NCI-H510A (cell line): ENCODE measurements at regions not wholly inside any gene's neighbourhood (a gene's known extent, or its start where the extent isn't known, plus 50 kb on each side); places are given as distances from the start of the nearest gene placed in this dataset.
"Not testable (repeated sequence)": the region's sequence is repeated elsewhere in the genome, so short reads cannot be mapped to it uniquely, and the experiment has no call there.

Source experiments
- DNase-seq: peaks from one replicate; lab custom pipeline; 2025; lab: John Stamatoyannopoulos, UW

DNA sequence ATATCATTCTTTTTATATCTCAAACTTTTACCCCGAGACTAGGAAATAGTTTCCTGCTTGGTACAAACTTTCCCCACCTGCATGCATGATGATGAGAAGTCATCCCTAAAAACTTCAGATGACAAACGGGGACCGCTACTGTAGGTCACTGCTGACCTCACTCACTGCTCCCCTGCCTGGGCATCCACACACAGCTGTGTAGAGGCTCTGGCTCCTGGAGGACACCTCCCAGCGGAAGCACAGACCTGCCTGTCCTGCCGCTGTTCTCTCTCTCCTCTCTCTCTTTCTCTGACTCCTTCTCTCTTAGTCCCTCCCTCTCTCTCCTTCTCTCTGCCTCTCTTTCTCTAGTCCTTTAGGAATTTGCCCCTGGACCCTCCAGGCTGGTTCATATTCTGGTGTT is 202.9 kb upstream of the PITRM1 start:
- DNase-seq: no peak

DNA sequence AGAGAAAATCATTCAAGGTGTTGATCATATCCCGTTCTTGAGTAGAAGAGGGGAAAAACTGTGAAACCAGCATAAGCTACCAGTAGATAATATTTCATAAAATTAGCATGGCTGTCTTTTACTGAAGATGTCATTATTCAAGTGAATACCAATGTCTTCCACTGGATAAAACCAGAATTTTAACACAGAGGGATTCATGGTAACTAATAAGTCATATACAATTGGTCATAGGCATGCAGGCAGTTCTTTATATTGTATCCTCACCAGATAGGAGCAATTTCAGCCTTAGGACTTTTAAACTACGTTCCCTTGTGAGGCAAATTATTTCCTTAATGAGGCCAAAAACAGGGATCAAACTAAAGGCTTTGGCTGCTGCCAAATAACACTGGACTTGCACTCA is 202.3 kb upstream of the PITRM1 start:
- no peak for DNase-seq

DNA sequence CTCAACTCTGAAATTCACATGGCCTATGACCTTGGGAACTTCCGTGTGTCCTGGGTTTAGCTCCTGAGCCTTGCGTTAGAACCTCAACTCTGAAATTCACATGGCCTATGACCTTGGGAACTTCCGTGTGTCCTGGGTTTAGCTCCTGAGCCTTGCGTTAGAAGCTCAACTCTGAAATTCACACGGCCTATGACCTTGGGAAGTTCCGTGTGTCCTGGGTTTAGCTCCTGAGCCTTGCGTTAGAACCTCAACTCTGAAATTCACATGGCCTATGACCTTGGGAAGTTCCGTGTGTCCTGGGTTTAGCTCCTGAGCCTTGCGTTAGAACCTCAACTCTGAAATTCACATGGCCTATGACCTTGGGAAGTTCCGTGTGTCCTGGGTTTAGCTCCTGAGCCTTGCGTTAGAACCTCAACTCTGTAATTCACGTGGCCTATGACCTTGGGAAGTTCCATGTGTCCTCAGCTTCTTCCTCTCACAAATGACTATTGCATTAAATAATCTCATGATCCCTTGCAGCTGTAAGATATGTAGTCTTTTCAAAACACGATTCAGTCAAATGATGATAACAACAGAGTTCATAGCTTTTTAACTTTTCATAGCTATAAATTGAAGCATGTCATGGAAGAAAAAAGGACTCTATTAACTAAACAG is 200.9 kb upstream of the PITRM1 start:
- DNase-seq: not testable (repeated sequence)

DNA sequence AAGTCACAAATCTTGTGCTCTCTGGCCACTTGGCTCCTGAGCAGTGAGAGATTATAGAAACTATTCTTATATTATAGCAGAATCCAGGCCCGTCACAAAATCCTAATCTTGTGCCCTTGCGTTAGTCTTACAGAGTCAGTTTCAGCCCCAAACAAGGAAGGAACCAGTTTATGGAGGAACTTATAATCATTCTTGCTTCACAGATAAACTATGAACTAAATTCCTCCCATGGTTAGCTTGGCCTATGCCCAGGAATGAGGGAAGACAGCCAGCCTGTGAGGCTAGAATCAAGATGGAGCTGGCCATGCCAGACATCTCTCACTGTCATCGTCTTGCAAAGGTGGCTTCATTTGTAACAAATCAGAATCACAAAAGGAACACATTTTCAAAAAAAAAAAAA is 199.7 kb upstream of the PITRM1 start:
- no peak for DNase-seq

DNA sequence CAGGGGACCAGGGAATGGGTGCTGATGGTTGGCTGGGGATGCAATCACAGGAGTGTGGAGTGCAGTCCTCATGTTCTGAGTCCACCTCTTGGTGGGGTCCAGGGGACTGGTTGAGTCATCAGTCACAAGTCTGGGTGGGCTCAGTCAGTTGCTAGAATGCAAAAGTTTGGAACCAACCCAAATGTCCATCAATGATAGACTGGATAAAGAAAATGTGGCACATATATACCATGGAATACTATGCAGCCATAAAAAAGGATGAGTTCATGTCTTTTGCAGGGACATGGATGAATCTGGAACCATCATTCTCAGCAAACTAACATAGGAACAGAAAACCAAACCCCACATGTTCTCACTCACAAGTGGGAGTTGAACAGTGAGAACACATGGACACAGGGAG is 199.0 kb upstream of the PITRM1 start:
- DNase-seq: not testable (repeated sequence)

DNA sequence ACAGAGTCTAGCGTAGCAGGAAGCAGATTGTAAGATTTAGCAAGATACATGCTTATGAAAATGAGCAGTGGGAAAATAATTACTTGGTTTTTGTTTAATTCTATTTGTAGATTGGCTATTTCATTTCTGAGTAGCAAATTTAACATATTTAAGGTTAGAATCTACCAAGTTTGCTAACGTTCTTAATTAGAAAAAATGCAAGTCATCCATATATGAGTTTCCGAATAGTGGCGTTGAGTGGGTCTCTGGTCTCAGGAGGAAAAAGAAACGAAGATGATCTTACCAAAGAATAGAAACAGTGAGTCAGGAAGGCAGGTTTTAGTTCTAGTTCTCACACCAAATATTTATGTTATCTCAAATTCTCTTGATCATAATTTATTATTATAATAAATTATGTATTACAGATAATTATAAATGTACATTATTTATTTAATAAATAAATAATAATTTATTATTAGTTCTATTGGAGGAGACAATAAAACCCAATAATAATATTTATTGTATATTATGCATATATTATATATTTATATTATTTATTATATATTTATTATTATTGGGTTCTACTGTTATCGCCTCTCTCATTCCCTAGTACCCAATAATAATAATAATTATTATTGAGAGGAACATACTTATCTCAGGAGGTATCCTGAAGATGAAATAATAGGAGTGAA is 194.3 kb upstream of the PITRM1 start:
- DNase-seq: no peak

DNA sequence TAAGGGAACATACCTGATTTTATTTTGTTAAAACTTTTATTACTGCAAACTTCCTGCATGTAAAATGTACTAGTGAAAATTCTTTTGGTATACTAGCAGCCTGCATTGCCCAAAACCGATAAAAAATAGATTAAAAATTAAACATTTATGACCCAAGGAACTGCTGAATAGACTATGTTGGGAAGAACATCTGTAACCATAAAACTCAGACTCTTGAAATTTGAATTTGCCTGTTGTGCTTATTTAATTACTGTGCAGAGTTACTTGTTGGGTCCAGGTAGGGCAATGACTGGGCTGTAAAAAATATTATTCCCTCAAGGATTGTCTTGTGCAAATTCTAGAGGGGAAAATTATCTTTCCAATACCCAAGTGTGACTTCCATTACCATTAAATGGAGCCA is 193.5 kb upstream of the PITRM1 start:
- DNase-seq: no peak

DNA sequence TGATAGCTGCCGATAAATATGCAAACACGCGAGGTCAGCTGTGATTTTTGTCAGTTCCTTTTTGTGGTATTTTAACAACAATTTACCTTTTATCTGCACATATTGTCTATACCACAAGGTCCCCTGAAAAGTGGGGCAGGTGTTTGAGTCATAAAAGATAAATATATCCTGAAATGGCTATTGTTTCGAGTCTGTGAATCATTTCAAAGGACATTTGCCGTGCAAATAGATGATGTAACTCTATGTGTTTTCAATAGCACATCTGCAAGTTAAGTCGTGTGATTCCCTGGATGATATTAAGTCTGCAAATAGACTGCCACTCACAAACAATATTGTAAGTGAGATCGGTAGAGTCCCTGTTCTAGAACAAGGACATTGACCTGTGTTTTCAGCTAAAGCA is 193.0 kb upstream of the PITRM1 start:
- no peak for DNase-seq

DNA sequence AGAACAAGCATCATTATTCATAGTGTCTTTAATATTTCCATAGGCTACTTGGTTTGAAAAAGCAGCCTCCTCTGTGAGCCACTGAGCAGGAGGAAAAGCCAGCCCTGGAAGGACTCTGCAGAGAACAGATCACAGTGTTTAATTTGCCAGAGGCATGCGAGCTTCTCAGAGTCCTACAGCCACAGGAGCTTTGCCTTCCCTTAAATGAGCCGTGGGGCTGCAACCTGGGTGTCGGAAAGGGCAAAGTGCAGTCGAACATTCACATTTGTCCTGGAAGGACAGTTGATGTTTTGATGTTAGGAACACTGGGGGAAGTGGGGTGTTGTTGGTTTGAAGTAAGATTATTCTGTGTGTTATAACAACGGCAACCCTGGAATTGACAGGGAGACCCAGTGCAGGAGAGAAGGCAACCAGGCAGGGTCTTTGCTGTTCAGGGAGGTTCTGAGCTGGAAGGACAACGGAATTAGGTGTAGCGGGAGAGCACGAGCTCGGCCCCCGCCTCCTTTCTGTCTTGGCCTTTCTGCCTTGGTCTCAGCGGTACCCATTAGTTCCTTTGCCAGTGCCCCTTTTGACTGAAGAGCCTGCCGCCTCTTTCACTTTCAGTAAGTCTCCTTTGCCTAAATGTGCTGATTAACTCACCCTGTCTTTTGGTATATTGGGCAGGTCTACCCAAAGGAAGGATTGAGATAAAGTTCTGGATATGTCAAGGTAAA is 192.3 kb upstream of the PITRM1 start:
- no peak for DNase-seq

DNA sequence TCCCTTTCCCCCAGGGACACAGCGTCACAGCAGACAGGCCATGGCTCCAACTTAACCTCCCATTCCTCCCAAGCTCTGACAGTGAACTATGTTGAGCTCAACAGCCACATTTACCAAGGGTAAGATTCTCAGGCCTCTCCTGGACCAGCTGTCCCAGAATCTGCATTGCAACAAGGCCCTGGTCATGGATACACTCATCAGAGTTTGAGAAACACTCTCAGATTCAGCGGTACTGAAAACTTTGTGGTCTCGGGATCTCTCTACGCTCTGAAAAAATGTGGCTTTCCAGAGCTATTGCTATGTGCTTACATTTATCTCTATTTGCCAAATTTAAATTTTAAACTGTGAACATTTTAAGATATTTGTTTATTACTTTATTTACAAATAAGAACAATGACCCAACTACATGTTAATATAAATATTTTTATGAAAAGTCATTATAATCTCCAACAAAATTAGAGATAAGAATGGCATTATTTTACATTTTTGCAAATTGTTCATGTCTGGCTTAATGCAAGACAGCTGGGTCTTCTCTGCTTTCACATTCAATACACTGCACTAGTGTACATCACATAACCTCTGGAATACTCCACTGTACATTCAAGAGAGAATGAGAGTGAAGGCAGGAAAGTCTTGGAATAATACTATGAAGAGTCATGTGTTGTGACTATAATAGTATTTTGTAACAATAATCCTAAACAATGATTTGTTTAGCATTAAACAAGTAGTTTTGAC is 190.9 kb upstream of the PITRM1 start:
- DNase-seq: no peak

DNA sequence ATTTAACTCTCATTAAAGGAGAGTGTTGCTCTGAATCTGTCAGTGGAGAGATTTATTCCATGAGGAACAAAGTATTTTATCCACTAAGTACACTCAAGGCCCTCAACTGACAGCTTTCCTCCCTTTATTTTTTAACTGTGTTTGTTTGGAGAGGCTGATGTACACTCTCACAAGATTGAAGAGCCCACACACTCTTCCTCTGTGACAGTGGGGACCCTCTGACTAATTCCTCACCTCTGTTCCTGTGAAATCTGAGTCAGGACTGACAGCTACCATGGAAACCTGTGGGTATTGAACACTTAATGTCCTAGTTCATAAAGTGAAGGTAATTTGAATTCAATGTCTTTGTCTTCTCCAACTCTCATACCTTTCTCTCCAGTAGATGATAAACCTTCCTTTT is 189.8 kb upstream of the PITRM1 start:
- no peak for DNase-seq

DNA sequence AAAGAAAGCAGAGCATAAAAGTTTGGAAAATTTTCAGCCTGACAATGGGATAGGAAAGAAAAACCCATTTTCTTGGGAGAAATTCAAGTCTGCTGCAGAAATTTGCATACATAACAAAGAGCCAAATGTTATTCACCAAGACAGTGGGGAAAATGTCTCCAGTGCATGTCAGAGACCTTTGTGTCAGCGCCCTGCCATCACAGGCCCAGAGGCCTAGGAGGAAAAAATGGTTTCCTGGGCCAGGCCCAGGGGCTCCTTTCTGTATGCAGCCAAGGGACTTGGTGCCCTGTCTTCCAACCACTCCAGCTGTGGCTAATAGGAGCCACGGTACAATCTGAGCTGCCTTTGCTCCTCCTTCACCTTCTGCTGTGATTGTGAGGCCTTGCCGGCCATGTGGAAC is 189.1 kb upstream of the PITRM1 start:
- no peak for DNase-seq

DNA sequence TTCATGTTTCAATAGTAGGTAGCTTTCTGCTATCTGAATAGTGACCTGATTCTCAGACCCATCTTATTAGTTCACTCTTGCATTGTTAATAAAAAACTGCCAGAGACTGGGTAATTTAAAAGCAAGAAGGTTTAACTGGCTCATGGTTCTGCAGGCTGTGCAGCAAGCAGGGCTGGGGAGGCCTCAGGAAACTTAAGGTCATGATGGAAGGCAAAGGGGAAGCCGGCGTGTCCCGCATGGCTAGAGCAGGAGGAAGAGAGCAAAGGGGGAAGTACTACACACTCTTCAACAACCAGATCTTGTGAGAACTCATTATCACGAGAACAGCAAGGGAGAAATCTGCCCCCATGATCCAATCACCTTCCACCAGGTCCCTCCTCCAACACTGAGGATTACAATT is 185.2 kb upstream of the PITRM1 start:
- no peak for DNase-seq

DNA sequence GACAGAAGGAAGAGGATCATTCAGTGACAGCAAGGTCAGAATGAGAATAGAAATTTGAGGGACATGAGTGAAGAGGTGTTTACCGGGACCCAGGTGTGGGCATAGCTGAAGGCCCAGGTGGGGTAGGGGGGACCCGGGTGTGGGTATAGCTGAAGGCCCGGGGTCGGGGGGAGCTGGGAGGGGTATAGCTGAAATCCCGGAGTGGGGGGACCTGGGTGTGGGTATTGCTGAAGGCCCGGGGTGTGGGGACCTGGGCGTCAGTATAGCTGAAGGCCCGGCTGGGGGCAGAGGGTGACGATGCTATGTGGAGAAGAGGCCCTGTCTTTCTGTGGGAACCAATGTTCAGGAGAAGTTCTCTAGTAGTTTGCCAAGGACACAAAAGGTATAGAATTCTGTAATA is 183.0 kb upstream of the PITRM1 start:
- no peak for DNase-seq

DNA sequence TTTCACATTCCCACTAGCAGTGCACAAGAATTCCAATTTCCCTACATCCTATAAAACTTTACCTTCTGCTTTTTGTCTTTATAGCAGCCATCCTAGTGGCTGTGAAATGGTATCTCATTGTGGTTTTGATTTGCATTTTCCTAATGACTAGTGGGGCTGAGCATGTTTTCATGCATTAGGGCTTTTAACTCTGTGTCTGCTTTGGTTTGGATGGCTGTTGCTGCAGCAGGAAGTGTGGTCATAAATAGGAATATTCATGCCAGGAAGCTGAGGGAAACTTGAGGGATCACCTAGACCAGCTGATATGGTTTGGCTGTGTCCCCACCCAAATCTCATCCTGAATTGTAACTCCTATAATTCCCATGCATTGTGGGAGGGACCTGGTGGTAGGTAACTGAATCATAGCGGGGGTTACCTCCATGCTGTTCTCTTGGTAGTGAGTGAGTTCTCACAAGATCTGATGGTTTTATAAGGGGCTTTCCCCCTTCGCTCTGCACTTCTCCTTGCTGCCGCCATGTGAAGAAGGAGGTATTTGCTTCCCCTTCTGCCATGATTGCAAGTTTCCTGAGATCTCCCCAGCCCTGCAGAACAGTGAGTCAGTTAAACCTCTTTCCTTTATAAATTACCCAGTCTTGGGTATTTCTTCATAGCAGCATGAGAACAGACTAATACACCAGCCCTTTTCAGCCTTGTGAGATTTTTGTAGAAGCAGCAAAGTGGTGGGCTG is 181.8 kb upstream of the PITRM1 start:
- no peak for DNase-seq

DNA sequence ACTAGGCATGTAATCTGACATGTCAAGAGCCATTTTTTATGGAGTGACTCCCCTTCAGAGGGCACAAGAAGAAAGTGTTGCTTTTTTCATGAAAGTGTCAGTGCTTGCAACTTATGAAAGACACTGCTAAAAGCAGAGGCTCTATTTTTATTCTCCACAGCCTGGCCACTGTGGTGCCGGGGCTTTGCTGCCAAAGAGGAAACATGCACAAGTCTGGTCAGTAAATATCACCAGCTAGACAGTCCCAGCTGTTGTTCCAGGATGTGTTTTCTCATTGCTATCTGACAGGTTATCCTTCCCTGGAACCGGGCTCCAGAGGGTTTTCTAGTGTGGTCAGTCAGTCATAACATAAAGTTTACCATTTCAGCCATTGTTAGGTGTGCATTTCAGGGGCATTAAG is 180.7 kb upstream of the PITRM1 start:
- DNase-seq: no peak

DNA sequence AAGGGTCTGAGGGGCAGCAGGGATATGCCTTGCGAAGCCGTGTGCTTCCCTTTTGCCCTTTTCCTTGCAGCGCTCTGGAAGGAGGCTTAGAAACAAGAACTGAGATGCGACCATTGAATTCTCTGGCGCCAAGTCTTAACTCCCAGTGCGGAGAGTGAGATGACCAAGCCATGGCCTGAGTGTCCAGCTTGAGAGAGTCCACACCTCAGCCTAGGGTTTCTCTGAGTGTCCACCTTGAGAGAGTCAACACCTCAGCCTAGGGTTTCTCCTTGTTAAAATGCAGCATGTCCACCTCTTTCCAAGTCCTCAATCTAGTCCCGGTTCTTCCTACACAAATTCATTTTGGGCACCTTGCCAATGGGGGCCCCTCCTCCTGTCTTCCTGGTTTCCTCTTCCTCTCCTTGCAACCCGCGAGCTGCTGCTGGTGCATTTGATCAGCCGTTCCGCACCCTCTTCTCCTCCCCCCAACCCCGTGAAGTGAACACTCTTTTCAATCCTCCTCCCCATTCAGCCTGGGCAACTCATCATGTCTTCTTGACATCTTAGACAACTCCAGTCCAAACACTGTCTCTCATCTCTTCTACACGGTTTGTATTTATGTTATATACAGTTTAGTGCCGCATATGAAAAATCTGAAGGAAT is 178.2 kb upstream of the PITRM1 start:
- no peak for DNase-seq

DNA sequence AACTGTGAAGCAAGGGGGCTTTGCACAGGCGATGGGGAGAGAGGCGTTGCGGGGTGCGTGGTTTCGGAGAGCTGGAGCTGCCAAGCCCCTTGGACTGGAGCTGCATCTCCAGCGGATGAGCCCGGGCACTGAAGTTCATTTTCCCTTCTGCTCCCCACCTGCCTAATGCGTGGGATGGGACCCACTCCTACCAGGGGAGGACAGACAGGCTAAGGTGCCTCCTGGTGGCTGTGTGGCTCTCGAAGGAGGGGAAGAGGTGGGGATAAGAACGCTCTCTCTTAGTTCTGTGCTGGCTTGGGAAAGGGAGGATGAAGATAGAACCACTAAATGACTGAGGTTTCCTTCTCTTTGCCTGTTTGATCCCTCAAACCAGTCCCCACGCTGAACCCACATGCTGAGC is 177.6 kb upstream of the PITRM1 start:
- DNase-seq: no peak

DNA sequence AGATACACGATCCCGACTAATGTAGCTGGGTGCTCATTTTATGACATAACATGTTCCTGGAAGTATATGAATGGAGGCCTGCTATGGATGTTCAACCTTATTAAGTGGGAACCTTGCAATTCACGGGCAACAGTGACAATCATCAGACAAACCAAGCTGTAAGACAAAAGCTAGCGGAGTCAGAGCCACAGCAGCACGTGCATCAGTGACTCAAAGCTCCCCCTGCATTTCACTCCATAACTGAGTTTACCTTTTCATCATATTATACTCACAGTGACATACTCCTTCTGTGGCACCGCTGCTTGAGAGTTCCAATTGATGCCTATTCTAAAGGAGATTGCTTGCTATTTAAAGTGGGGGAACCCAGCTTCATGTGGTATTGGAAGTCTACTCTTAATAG is 176.0 kb upstream of the PITRM1 start:
- DNase-seq: no peak

DNA sequence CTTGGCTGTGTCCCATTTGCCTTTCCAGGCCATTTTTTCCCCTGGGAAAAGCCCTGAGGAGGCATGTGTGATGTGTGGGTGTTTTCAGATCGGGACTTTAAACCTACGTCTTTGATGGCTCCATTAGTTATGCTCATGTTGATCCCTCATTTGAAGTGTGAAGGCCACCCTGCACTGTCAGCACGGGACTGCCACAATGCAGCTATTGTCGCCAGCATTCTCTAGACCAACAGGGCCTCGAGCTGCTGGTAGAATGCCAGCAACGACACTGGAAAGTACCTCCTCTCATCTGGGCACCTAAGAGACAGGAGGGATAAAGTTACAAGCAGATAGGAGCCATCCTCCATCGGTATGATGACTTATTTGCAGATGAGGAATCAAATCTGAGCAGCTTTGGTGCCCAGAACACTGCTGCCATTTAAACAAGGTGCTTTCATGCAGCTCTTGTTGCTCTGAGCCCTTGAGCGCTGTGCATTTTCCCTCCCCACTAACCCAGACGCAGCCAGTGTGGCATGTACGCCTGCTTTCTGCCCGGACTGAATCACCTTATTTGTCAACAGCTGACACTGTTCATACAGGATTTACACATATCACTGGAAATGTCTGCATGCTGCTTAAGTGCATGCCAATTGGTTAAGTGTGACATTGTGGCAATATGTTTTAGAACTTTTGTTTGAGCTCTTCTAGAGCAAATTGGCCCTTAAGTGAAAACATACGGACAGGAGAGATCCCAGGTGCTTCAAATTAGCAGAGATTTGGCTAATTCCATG is 175.0 kb upstream of the PITRM1 start:
- DNase-seq: no peak

DNA sequence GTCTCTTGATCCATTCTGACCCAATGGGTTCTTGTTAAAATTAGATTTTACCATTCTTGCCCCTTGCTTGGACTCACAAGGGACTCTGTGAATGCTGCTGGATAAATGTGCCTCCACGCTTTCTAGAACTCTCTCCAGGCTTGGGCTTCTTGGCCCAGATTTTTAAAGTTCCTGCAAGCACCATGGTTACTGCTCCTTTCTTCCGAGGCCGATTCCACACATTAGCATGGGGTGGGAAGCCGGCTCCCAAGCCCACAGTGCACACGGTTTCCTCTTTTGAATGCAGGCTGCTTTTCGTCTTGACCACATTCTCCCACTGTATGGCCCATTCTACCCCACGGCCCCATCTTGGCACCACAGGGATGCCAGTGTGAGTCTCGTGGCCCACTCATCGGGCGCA is 174.3 kb upstream of the PITRM1 start:
- no peak for DNase-seq
